ENCODE measurements at regions not wholly inside any gene's neighbourhood (a gene's known extent, or its start where the extent isn't known, plus 50 kb on each side); places are given as distances from the start of the nearest gene placed in this dataset.
"Not testable (repeated sequence)": the region's sequence is repeated elsewhere in the genome, so short reads cannot be mapped to it uniquely, and the experiment has no call there.

- TF ChIP-seq, protein P1, sequence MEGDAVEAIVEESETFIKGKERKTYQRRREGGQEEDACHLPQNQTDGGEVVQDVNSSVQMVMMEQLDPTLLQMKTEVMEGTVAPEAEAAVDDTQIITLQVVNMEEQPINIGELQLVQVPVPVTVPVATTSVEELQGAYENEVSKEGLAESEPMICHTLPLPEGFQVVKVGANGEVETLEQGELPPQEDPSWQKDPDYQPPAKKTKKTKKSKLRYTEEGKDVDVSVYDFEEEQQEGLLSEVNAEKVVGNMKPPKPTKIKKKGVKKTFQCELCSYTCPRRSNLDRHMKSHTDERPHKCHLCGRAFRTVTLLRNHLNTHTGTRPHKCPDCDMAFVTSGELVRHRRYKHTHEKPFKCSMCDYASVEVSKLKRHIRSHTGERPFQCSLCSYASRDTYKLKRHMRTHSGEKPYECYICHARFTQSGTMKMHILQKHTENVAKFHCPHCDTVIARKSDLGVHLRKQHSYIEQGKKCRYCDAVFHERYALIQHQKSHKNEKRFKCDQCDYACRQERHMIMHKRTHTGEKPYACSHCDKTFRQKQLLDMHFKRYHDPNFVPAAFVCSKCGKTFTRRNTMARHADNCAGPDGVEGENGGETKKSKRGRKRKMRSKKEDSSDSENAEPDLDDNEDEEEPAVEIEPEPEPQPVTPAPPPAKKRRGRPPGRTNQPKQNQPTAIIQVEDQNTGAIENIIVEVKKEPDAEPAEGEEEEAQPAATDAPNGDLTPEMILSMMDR (IDR thresholded peaks at IDR 0.05): no peak
- TF ChIP-seq POLR2A (IDR thresholded peaks at IDR 0.05): no peak
- no peak for DNase-seq
- H3K4me1 ChIP-seq: no peaks in the 10 kb centered on the region
- no peak overlapping the region for H3K27ac ChIP-seq
- WGBS (ENCODE audit: insufficient coverage, low coverage, low lambda C conversion rate, missing lambda C conversion rate): 83% methylated on average over 4 of the region's 4 CpGs
- intact Hi-C loops (cut with DNase I): no loop called here
- no peak for ATAC-seq
- no peaks in the 10 kb centered on the region for H3K27me3 ChIP-seq
- H3K9me3 ChIP-seq: no peaks in the 10 kb centered on the region
- no peak overlapping the region for H3K4me3 ChIP-seq
- H3K36me3 ChIP-seq: no peaks in the 10 kb centered on the region
These were observed 143.3 kb downstream of the KLRB1 start for GRCh38 chr12:9464408-9464807.

DNA sequence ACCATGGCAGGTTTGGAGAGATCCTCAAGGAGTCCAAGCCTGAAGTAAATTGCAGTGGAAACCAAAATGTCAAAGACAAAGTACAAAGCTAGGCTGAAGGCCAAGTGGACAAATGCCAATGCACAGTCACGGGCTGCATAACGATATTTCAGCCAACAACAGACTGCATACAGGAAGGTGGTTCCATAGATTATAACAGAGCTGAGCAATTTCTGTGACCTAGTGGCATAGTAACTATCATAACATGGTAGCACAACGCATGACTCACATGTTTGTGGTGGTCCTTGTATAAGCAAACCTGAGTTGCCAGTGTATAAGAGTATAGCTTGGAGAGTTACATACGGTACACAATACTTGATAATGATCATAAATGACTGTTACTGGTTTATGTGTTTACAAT lies 152.2 kb downstream of the KLRB1 start:
- WGBS (ENCODE audit: insufficient coverage, low coverage, low lambda C conversion rate, missing lambda C conversion rate): 32% methylated on average over 4 of the region's 4 CpGs
- peak in 2 of 4 donors; percentile 40 to 62 for ATAC-seq

GRCh38 chr12:9454021-9454420 lies 153.7 kb downstream of the KLRB1 start:
- H3K4me1 ChIP-seq; intact Hi-C loops (cut with DNase I); DNase-seq; H3K27ac ChIP-seq; H3K4me3 ChIP-seq; H3K9me3 ChIP-seq; H3K27me3 ChIP-seq; ATAC-seq; H3K36me3 ChIP-seq: not testable (repeated sequence)
- 90% methylated on average over 2 of the region's 2 CpGs for WGBS (ENCODE audit: insufficient coverage, low coverage, low lambda C conversion rate, missing lambda C conversion rate)

More for the DNA sequence above, 152.2 kb downstream of the KLRB1 start:
- intact Hi-C loops (cut with DNase I); H3K27ac ChIP-seq; H3K36me3 ChIP-seq; H3K4me1 ChIP-seq; H3K9me3 ChIP-seq; H3K27me3 ChIP-seq; H3K4me3 ChIP-seq; DNase-seq: not testable (repeated sequence)

GRCh38 chr12:9450127-9450567 lies 157.6 kb downstream of the KLRB1 start:
- DNase-seq; H3K36me3 ChIP-seq; ATAC-seq; H3K27me3 ChIP-seq; H3K27ac ChIP-seq; H3K9me3 ChIP-seq; H3K4me1 ChIP-seq; H3K4me3 ChIP-seq; intact Hi-C loops (cut with DNase I): not testable (repeated sequence)
- 100% methylated on average over 1 of the region's 20 CpGs for WGBS (ENCODE audit: insufficient coverage, low coverage, low lambda C conversion rate, missing lambda C conversion rate)

DNA sequence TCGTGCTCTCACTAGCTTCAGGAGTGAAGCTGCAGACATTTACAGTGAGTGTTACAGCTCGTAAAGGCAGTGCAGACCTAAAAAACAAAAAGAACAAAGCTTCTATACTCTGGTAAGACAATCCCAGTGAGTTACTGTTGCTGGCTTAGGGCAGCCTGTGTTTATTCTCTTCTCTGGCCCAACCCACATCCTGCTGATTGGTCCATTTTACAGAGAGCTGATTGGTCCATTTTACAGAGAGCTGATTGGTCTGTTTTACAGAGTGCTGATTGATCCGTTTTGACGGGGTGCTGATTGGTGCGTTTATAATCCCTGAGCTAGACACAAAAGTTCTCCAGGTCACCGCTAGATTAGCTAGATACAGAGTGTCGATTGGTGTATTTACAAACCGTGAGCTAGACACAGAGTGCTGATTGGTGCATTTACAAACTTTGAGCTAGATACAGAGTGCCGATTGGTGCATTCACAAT lies 158.0 kb downstream of the KLRB1 start:
- H3K4me1 ChIP-seq; H3K27ac ChIP-seq; H3K36me3 ChIP-seq; DNase-seq; ATAC-seq; H3K27me3 ChIP-seq; H3K4me3 ChIP-seq; H3K9me3 ChIP-seq; intact Hi-C loops (cut with DNase I): not testable (repeated sequence)
- WGBS (ENCODE audit: insufficient coverage, low coverage, low lambda C conversion rate, missing lambda C conversion rate): 79% methylated on average over 3 of the region's 9 CpGs

DNA sequence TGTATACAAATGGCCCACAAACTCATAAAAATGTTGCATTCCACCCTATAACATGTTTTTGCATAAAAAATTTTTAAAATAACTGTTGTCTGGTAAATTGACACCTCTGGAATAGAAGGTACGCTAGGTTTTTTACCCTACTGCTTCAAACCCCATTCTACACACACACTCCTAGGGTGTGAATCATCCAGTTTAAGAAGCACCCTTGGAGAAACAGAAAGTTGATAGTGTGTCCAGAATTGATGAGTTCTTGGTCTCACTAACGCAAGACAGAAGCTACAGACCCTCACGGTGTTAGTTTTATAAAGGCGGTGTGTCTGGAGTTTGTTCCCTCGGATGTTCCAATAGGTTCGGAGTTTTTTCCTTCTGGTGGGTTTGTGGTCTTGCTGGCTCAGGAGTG lies 158.5 kb downstream of the KLRB1 start:
- H3K27me3 ChIP-seq: no peaks in the 10 kb centered on the region
- no peak overlapping the region for H3K27ac ChIP-seq
- H3K4me1 ChIP-seq: no peaks in the 10 kb centered on the region
- H3K4me3 ChIP-seq: no peak overlapping the region
- WGBS (ENCODE audit: insufficient coverage, low coverage, low lambda C conversion rate, missing lambda C conversion rate): 40% methylated on average over 4 of the region's 6 CpGs
- H3K9me3 ChIP-seq: no peaks in the 10 kb centered on the region
- no peaks in the 10 kb centered on the region for H3K36me3 ChIP-seq
- no peak for DNase-seq
- TF ChIP-seq, protein P1 (IDR thresholded peaks at IDR 0.05): no peak
- TF ChIP-seq POLR2A (IDR thresholded peaks at IDR 0.05): no peak
- intact Hi-C loops (cut with DNase I): no loop called here
- no peak for ATAC-seq

DNA sequence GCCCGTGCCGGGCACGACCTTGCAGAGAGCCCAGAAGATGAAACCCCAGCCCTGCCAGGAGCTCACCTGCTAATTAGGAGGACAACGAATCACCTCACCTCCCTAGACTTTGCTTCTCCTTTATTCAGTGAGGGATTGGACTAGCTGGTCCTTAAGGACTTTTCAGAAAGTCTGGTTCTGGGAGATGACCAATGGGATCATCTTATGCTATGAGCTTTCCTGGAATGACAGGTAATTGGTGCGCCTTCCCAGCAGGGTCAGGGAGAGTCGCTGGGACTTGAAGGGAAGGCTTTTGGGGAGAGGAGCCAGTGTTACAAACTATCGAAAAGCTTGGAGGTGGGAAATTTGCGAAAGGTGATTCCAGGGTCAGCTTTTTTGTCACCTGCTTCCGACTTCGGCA lies 159.1 kb downstream of the KLRB1 start:
- H3K36me3 ChIP-seq; H3K27ac ChIP-seq; H3K27me3 ChIP-seq; DNase-seq; H3K4me1 ChIP-seq; intact Hi-C loops (cut with DNase I); H3K9me3 ChIP-seq: not testable (repeated sequence)
- peak overlapping the region; percentile 43 to 59 (median 51) for H3K4me3 ChIP-seq
- WGBS (ENCODE audit: insufficient coverage, low coverage, low lambda C conversion rate, missing lambda C conversion rate): 33% methylated on average over 6 of the region's 10 CpGs
- peak in 1 of 4 donors; percentile 5 for ATAC-seq

DNA sequence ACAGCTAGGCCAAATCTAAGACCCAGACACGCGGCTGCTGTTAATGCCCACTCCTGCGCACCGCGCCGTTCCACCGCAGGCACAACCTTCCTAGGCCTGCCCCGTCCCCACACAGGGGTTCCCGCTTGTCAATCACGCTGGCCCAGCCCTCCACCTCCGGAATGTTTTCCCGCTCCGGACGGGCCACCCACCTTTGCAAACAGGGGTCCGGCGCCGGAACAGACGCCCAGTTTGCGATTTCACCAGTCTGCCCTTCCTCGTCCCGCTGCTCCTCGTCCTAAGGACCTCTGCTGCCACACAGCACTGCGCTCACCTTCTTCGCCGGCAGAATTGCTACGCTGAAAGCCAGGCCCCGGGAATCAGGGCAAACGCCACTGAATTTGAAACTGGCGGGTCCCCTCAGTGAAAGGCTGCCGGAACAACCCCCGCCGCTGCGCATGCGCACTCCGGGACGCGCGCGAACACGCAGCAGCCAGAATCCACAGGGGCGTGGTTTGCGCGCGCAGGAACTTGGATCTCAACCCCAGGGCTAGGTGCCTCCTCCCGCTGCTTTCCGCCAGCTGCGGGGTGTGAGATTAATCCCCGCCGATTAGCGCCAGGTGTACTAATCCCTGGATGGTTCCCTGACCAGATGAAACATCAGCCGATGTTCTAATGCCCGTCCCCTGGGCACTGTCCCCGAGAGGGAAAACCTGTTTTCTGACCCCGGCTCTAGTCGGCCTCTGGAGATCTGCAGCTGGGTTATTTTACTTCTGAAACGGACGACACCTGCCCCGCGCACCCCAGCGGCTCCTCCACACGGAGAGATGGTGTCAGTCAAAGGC lies 159.7 kb downstream of the KLRB1 start:
- peak; percentile 91 to 98 (median 94) for ATAC-seq
- H3K36me3 ChIP-seq; H3K4me1 ChIP-seq; H3K27ac ChIP-seq; H3K9me3 ChIP-seq; H3K27me3 ChIP-seq; intact Hi-C loops (cut with DNase I): not testable (repeated sequence)
- H3K4me3 ChIP-seq: peak overlapping the region; percentile 43 to 59 (median 51)
- WGBS (ENCODE audit: insufficient coverage, low coverage, low lambda C conversion rate, missing lambda C conversion rate): 0% methylated on average over 35 of the region's 61 CpGs
- DNase-seq: peak; percentile 90 to 95 (median 93)

GRCh38 chr12:9446883-9447761 lies 160.6 kb downstream of the KLRB1 start:
- DNase-seq (peak in 1 of 3 donors; percentile 36), ATAC-seq (peak; percentile 4 to 46 (median 8))
- H3K27me3 ChIP-seq; H3K9me3 ChIP-seq; H3K4me1 ChIP-seq; intact Hi-C loops (cut with DNase I); H3K36me3 ChIP-seq; H3K27ac ChIP-seq: not testable (repeated sequence)
- H3K4me3 ChIP-seq: peak overlapping the region in 1 of 3 donors; percentile 59
- WGBS (ENCODE audit: insufficient coverage, low coverage, low lambda C conversion rate, missing lambda C conversion rate): 21% methylated on average over 11 of the region's 20 CpGs
